ENCODE measurements at regions not wholly inside any gene's neighbourhood (a gene's known extent, or its start where the extent isn't known, plus 50 kb on each side); places are given as distances from the start of the nearest gene placed in this dataset.

GRCh38 chr2:90221300-90221651, 1529.8 kb downstream of the RPIA start:
- TF ChIP-seq POLR2A (IDR thresholded peaks at IDR 0.05) (no peak), CTCF (IDR thresholded peaks at IDR 0.05) (no peak)

All from uterus (tissue), 2 donors.